ENCODE measurements at regions not wholly inside any gene's neighbourhood (a gene's known extent, or its start where the extent isn't known, plus 50 kb on each side); places are given as distances from the start of the nearest gene placed in this dataset.

DNA sequence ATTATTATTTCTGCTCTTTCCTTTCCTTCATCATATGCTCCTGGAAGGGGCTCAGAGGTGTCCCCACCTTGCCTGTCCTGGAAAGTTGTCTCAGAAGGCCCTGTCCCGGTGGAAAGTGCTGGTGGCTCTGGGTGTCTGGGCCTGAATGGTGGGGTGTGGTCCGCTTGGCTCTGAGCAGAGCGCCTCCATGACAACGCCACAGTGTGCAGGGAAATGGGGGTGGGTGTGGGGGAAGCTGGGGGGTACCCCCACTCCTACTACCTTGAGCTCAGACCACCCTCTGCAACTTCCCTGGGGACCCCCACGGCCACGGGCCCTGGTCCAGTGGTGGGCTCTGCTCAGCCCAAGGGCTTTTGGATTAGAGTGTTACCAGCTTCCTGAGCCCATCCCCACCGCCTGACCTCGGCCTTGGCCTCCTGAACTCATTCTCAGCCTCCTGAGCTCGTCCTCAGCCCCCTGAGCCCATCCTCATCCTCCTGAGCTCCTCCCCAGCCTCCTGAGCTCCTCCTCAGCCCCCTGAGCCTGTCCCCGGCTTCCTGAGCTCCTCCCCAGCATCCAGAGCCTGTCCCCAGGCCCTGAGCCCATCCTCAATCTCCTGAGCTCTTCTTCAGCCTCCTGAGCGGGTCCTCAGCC lies 106.4 kb upstream of the FAM20C start:
- DNase-seq, result no peak

DNA sequence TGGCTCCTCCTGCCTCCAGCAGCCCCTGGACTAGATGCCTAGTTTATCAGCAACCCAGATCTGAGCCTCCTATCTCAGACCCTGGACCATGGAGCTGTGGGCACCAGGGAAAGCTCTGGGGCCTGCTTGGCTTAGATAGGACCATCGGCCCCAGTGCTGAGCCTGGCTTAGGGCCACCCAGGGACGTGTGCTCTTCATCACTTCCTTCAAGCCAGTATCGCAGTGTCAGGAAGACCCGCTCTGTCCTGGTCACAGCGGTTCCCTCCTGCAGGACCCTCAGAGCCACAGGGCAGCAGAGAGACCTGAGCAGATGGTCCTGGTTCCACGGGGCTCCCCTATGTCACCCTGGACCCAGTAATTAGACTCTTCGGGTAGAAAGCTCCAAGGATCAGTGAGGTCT lies 105.7 kb upstream of the FAM20C start:
- DNase-seq, result no peak

DNA sequence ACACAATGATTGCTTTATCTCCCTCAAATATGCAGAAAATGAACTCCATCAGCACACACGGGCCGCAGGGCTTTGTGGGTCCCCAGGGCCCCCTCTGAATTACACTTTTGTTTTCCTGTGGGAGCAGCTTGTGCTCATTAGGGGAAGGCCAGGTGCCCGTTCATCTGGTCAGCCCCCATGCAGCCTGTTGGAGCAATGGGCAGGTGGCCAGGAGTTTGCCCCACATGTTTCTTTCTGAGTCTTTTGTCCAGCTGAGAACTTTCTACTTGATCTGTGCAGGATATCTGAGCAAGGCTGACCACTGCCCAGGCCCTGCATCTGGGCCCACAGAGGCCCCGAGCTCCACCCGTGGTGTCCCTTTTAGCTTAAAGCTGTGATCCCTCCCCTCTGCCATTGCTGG lies 105.3 kb upstream of the FAM20C start:
- no peak for DNase-seq

DNA sequence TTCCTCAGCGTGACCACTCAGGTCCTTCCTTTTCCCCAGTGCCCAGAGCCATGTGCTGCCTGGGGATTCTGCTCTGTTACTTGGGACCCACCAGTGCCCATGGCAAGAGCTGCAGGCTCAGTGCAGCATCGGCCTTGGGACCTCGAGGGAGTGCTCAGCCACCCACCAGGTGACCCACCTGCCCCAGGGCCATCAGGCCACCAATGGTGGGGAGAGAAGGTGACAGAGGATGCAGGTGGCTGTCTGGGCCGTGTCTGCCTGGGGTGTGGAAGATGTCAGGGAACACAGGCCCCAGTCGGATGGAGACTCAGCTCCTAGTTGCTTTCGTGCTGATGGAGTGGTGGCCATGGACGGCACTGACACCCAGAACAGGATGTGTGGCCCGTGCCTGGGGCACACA lies 104.7 kb upstream of the FAM20C start:
- no peak for DNase-seq

DNA sequence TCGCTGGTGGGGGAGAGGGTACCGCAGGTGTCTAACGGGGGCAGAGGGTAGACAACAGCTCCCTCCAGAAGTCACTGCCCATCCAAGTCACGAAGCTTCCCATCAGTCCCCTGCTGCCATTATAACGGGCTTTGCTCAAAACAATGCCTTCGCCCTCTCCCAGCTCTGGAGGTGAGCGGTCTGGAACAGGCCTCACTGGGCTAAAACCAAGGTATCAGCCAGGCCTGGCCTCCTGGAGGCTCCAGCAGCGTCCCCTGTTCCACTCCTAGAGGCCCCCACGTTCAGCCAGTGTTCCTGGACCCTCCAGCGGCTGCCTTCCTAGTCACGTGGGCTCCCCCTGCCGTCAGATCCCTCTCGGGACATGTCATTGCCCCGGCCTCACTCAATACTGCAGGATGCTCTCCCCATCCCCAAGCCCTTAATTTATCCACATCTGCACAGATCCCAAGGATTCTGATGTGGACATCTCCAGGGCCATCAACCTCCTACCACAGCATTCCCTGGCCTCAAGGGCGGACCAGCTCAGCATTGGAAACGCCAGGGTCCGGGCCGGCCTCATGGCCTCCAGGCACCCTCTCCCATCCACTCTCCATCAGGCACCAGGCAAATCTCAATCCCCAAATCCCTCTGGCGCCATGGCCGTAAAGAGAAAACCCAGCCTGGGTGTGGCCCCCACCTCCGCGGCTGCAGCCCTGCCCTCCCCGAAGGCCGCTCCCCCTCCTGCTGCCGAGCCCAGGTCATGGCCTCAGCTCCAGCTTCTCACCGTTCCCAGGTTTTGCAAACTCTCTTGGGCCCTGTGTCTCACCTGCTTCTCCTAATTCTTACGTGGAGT lies 104.1 kb upstream of the FAM20C start:
- DNase-seq, result no peak

DNA sequence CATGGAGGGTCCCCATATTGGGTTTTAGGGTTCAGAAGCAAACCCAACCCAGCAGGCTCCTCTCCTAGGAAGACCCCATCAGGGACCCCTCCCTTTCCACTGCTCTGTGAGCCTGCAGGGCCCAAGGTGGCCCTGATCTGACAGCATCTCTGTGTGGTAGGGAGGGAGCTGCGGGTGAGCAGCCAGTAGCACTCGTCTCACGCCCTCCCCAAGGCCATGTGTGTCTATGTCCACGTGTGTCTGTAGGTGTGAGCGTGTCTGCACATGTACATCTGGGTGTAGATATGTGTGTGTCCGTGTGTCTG lies 103.5 kb upstream of the FAM20C start:
- DNase-seq, result no peak

DNA sequence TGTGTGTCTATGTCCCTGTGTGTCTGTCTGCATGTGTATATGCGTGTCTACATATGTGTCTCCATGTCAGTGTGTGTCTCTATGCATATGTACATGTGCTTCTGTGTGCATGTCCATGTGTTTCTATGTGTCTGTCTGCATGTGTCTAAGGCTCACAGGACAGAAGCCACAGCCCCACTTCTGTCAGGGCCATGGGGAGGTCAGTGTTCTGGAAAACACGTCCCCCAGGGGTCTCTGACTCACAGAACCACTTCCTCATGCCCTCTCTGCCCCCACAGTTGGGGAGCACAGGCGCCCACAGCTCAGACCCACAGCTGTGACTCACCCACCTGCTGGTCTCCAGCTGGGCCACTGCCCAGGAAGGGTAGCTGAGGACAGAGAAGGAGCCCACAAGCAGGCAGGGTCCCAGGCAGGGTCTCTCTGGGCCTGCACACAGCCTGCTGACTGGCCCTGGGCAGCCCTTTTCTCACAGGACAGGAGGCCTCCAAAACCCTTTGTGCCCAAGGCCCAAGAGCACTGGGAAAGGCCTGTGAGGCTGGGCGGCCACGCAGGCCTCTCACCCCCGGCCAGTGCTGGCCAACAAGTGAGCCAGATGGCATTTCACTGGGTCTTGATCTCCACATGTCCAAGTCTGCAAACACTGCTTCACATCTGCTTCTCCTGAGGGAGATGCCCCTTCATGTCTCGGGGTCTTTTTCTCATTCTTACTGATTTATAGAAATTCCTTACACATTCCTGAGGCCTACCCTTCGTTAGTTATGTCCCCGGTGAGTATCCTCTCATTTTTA lies 102.9 kb upstream of the FAM20C start:
- DNase-seq, result peak; percentile 97

DNA sequence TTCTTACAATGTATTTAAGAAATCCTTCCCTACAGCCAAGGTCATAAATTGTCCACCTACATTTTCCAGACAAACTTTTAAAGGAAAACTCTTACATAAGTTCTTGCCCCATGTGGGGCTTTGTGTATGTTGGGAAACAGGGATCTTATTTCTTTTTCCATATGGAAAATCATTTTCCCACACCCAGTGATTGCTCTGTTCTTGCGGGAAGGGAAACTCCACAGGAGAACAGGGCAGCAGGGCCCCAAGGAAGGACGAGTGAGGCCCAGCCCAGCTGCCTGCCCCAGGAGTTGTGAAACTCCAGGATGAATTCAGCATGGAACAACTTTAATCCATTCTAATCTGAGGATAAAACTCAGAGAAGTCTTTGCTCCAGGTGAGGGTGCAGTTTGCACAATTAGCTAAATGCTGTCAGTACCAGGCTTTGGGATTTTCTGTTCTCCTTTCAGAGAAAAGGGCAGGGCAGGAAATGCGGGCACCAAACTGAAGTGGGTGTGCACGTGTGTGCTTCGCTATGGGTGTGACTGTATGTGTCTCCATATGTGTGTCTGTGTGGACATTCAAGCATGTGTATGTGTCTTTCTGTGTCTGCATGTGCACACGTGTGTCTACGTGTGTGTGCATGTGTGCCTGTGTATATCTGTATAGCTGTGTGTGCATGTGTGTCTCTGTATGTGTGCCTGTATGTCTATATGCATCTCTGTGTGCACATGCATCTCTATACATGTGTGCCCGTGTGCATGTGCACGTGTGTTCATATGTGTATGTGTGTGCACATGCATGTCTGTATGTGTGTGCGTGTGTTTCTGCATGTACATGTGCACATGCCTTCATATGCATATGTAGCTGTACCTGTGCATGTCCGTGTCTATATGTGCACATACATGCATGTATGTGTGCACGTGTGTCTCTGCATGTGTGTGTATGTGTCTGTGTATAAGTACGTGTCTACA lies 102.0 kb upstream of the FAM20C start:
- DNase-seq, result peak; percentile 48

DNA sequence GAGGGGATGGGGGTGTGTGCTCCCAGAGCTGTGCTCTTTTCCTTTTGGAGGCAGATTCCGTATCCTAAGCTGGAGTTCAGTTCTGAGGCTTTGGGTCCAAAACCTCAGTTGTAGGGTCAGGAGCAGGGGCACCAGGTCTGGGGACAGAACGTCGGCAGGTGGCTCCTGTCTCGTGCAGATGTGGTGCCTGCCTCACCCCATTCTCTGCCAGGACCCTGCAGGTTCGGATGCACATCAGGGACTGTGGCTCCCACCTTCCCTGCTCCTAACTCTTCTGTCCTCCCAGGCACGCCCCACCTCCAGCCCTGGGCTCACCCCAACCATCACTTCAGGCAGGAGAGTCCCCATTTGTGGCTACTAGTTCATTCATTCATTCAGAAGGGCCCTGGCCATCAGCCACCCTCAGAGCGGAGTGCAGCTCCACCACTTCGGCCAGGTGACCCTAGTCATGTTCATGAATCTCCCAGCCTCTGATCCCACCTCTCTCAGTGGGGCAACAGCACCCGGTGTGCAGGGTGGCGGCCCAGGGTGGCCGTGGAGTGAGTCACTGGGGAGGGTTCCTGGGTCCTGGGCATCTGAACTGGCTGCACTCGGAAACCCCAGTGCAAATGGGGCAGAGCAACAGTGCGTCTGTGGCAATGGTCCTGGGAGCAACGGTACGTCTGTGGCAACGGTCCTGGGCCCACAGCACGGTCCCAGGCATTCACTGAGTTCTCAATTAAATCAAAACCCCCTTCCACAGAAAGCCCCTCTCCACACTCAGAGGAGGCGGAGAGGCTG lies 100.8 kb upstream of the FAM20C start:
- no peak for DNase-seq

DNA sequence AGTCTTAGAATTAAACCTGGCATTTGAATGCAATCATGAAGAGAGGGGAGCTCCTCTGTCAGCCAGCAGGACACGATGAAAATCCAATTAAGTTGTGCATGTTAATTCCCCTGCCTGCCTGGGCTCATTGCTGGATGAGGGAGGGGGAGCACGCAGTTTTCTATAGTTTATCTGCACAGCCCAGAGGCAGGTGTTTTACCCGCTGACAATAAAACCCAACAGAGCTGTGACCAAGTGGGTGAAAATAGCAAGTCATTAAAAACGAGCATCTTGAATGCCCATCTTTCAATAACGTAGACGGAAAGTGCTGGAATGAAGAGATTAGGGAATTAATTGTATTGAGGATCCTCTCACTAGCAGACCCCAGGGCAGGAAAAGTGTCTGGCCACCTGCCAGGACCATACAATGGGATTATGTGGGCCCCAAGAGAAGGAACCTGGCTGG lies 100.1 kb upstream of the FAM20C start:
- no peak for DNase-seq

DNA sequence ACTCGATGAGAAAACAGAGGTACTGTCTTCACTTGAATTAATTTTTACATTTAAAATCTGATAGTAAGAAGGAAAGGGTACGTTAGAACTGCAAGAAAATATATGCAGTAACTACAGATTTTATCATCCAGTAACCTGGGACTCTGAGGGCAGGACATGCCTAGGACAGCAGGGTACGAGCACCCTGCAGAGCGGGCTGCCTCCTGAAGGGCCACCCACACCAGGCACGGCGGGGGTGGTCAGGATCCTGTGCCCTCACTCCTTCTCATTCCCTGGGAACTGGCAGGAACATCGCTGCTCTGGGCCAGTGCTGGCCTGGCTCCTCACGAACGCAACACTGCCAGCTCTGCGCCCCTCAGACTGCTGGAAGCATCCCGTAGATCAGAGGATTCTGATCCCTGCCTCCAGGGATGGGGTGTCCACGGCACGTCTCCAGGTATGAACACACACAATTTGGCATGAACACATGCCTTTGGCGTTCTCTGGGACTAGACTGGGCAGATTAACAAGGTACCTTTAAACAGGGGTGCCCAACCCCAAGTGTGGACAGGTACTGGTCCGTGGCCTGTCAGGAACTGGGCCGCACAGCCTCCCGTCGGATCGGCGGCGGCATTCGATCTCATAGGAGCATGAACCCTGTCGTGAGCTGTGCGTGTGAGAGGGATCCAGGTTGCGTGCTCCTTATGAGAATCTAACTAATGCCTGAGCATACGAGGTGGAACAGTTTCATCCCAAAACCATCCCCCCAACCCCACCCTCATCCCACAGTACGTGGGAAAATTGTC lies 99.3 kb upstream of the FAM20C start:
- DNase-seq, result no peak

DNA sequence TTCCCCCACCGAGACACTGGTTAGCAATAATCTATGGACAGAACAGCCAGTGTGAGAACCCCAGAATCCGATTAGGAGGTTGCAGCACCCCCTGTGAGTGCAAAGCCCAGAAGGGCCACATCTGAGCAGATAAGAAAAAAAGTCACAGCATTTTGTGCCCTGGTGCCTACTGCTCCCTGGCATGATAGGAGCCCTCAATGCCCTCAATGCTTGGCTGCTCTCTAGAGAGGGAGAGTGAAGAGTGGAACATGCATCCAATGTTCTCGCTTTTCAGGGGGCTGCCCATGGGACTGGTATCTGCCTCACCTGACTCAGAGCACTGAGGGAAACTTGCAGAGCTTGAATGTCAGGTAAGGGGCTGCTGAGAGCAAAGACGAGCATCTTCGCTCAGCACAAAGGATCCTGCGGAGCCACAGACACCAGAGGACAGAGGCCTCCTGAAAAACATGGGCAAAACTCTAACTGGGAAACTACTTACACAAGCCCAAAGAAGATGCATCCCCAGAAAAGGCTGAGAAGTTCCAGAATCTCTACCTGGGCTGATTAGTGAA lies 98.0 kb upstream of the FAM20C start:
- no peak for DNase-seq

DNA sequence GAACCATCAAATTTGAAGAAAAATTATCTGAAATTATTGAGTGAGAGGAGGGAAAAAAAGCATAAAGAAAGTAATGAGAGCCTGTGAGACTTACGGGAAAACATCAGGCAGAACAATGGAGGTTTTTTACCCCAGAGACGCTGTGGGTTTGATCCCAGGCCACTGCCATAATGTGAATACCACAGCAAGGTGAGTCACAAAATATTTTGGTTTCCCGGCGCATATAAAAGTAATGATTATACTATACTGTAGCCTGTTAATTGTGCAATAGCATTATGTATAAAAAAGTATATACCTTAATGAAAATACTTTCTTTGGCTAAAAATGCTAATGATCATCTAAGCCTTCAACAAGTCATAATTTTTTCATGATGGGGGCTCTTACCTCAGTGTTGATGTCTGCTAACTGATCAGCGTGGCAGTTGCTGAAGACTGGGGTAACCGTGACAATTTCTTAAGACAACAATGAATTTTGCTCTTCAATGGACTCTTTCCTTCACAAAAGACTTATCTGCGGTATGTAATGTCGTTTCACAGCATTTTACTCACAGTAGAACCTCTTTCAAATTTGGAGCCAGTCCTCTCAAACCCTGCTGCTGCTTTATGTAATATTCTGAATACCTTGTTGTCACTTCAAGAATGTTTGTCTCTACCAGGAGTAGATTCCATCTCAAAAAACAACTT lies 97.0 kb upstream of the FAM20C start:
- DNase-seq, result peak; percentile 80

DNA sequence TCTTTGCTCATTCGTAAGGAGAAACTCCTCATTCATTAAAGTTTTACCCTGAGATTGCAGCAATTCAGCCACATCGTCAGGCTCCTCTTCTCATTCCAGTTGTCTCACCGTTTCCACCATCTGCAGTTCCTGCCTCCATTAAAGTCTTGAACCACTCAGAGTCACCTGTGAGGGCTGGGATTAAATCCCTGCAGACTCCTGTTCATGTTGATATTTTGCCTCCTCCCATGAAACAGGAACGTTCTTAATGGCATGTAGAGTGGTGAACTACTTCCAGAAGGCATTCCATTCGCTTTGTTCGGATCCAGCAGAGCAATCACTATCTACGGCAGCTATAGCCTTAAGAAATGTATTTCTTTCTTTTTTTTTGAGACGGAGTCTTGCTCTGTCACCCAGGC lies 96.5 kb upstream of the FAM20C start:
- no peak for DNase-seq

DNA sequence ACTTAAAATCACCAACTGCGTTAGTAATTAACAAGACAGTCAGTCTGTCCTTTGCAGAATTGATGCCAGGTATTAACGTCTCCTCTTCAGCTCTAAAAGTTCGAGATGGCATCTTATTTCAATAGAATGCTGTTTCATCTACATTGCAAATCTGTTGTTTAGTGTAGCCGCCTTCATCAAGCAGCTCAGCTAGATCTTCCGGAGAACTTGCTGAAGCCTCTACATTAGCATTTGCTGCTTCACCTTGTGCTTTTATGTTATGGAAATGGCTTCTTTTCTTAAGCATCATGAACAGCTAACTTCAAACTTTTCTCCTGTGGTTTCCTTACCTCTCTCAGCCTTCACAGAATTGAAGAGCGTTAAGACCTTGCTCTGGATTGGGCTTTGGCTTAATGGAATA lies 95.5 kb upstream of the FAM20C start:
- no peak for DNase-seq

DNA sequence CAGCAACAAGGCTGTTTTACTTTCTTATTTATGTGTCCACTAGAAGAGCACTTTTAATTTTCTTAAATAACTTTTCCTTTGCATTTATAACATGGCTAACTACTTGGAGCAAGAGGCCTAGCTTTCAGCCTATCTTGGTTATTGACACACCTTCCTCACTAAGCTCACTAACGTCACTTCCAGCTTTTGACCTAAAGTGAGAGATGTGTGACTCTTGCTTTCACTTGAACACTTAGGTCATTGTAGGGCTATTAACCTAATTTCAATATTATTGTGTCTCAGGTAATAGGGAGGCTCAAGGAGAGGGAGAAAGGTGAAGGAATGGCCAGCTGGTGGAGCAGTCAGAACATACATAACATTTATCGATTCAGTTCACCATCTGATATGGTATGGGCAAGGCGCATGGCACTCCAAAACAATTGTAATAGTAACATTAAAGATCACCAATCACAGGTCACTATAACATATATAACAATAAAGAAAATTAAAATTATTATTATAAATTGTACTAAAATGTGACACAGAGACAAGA lies 95.0 kb upstream of the FAM20C start:
- DNase-seq, result no peak

DNA sequence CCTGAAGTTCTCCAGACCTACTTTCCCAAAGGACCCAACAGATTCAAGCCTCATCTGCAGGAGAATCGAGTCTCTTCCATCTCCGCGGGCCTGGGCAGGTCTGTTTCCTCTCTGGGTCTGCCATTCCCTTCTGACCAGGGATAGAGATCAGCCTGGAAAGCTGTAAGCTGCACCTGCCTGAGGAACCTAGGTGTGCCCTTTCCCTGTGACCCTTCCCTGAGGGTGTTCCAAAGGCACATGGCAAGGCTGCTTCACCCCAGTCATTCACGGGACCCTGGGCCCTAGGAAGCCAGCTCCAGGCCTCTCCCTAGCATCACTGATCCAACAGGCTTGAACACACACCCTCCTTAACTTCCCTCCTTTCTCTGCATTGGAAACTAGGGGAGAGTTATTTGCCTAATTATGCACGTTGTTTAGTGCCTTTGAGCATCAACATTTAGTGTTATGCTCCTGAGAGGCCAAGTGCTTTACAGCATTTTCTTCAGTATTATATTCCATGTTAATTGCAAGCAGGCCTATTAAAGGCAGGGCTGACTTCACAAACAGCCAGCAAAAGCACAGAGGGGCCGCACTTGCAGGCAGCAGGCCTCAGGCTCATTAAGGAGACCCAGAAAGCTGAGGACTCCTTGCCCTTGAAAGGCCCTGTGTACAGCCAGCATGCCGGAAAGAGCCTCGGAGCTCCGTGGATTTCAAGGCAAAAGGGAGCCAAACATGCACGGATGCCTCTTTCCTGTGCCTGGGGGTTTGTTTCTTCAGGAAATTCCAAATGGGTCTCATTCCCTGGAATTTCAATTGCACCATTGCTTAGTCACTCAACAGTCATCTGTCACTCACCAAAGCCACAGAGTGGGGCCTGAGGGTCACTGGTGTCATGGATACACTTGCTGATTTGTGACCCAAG lies 91.0 kb upstream of the FAM20C start:
- peak; percentile 96 for DNase-seq

DNA sequence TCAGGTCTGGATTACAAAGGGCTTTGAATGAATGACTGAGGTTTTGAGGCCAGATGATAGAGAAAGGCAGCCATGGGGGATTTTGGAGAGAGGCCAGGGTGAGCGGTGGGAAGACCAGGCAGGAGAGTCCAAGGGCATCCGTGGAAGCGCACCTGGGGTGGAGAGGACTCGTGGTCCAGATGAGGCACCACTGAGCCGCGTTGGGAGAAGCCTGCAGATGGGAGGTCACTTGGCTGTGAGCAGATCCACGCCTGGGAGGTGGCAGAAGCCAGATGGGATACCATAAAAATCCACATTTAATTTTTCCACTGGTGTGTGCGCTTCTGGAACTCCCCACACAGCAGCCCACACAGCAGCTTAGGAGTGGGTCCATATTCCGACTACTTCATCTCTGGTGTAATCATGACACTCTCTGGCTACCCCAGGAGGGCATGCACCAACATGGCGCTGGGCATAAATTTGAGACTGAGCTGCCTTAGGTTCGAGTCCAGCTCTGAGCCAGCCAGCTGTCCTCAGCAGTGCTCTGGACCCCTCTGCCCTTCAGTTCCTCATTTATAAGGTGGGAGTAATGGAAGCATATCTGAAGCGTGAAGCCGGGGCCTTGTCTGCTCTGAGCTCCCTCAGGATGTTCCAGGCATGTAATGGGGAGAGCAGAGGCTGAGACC lies 90.2 kb upstream of the FAM20C start:
- DNase-seq, result no peak

All from EL (cell line).